HepG2 (cell line): ENCODE measurements at regions not wholly inside any gene's neighbourhood (a gene's known extent, or its start where the extent isn't known, plus 50 kb on each side); places are given as distances from the start of the nearest gene placed in this dataset.

Source experiments
- ATAC-seq: fragments of 200-7000 bp; cut with Tn5 transposase; 3 replicates; pipeline ENCODE4 v1.9.1; 2020; ENCODE audit warnings: mild to moderate bottlenecking, moderate library complexity
- BruUV-seq: library from RNA; stranded (reverse); fragments of 400-500 nt; replicated peaks from 2 replicates; lab custom pipeline; 2021; lab: Mats Ljungman, UMichigan
- CTCF ChIA-PET: fragments of 300-600 bp; formaldehyde crosslinking; extraction: SDS; loops from one replicate; lab custom pipeline; 2021; ENCODE audit warnings: low total read pairs, inconsistent platforms, low intra/inter-chr PET ratio; lab: Yijun Ruan, JAX
- POLR2A ChIA-PET: fragments of 350-600 bp; sonication (Branson Sonifier 250); formaldehyde crosslinking; loops from one replicate; lab custom pipeline; 2020; ENCODE audit warnings: antibody characterized with exemption, inconsistent platforms; lab: Yijun Ruan, JAX
- DNase-seq: peaks from one replicate; pipeline ENCODE4 v3.0.0-alpha.2; 2015; ENCODE audit warnings: low spot score
- FAIRE-seq: peaks from 3 replicates; lab custom pipeline; 2011; peaks lifted over from hg19 to GRCh38; lab: Jason Lieb, UNC
- H2AFZ ChIP-seq: one replicate; pipeline ENCODE4 v1.6.1; 2011; ENCODE audit warnings: low read length, inconsistent platforms
- H3K27ac ChIP-seq: fragments of 300-600 bp; 3 replicates; pipeline ENCODE4 v1.8.0; 2011; ENCODE audit warnings: mixed run types, mild to moderate bottlenecking, mixed read lengths, low read length, inconsistent platforms; ENCODE audit not compliant: insufficient read depth; ENCODE audit errors: extremely low read length
- H3K27me3 ChIP-seq, 2 experiments: fragments of 200-600 bp in 1 of 2; 2 replicates in 1 of 2; 3 replicates in 1 of 2; pipeline versions ENCODE4 v1.6.0 to v1.8.0; 2011; ENCODE audit warnings: low read length in 2 of 2, mild to moderate bottlenecking in 2 of 2, moderate library complexity in 2 of 2, inconsistent platforms in 1 of 2; ENCODE audit not compliant: insufficient read depth in 2 of 2, control insufficient read depth in 1 of 2
- H3K36me3 ChIP-seq, 2 experiments: fragments of 200-600 bp in 1 of 2; replicated peaks in 1 of 2; 2 replicates in 1 of 2; 3 replicates in 1 of 2; pipeline versions ENCODE4 v1.5.1 to v1.8.0; 2011; ENCODE audit warnings: low read length in 2 of 2, inconsistent platforms in 1 of 2; ENCODE audit not compliant: insufficient read depth in 2 of 2, control insufficient read depth in 1 of 2
- H3K4me1 ChIP-seq: 2 replicates; pipeline ENCODE4 v1.5.1; 2012; ENCODE audit warnings: low read length, inconsistent platforms; ENCODE audit not compliant: insufficient read depth
- H3K4me2 ChIP-seq: 2 replicates; pipeline ENCODE4 v1.6.0; 2011; ENCODE audit warnings: low read depth, low read length, inconsistent platforms
- H3K4me3 ChIP-seq, 3 experiments: fragments of 200-600 bp in 1 of 3; sonication (generic), shearing (Covaris generic) in 1 of 3; replicated peaks in 1 of 3; 2 replicates each; pipeline ENCODE4 v1.5.1; 2011 to 2016; ENCODE audit warnings: low read length in 3 of 3, inconsistent platforms in 2 of 3, low read depth in 2 of 3, mild to moderate bottlenecking in 2 of 3, control low read depth in 1 of 3, mixed read lengths in 1 of 3; ENCODE audit not compliant: insufficient read depth in 1 of 3
- H3K79me2 ChIP-seq: one replicate; pipeline ENCODE4 v1.6.1; 2011; ENCODE audit warnings: low read length, inconsistent platforms; ENCODE audit not compliant: insufficient read depth
- H3K9ac ChIP-seq: 2 replicates; pipeline ENCODE4 v1.6.0; 2011; ENCODE audit warnings: mild to moderate bottlenecking, low read depth, low read length, inconsistent platforms; ENCODE audit not compliant: insufficient read depth
- H3K9me3 ChIP-seq: 2 replicates; pipeline ENCODE4 v1.5.1; 2012; ENCODE audit warnings: mild to moderate bottlenecking, low read length
- H4K20me1 ChIP-seq: 2 replicates; pipeline ENCODE4 v1.6.0; 2011; ENCODE audit warnings: inconsistent platforms, mild to moderate bottlenecking, low read length, moderate library complexity; ENCODE audit not compliant: insufficient read depth
- HMG20A ChIP-seq: IDR thresholded peaks from 2 replicates; pipeline ENCODE4 v1.6.1; 2016; ENCODE audit warnings: borderline replicate concordance
- HNRNPK ChIP-seq: fragments of 200-400 bp; formaldehyde crosslinking; IDR thresholded peaks from 2 replicates; pipeline ENCODE4 v1.6.1; 2018; ENCODE audit warnings: low read length, low read depth, moderate library complexity, mild to moderate bottlenecking; ENCODE audit not compliant: poor library complexity, severe bottlenecking
- MTF2 ChIP-seq: sonication (generic); formaldehyde crosslinking; IDR thresholded peaks from 2 replicates; pipeline ENCODE4 v1.5.0; 2020; ENCODE audit warnings: missing genetic modification reagents, borderline replicate concordance
- NR3C1 ChIP-seq: sonication (generic); formaldehyde crosslinking; IDR thresholded peaks from 2 replicates; pipeline ENCODE4 v1.4.0; 2020; ENCODE audit warnings: missing genetic modification reagents
- PITX1 ChIP-seq: sonication (generic); formaldehyde crosslinking; IDR thresholded peaks from 2 replicates; pipeline ENCODE4 v1.5.1; 2020; ENCODE audit warnings: mild to moderate bottlenecking, missing genetic modification reagents
- POGK ChIP-seq: sonication (generic); formaldehyde crosslinking; conservative IDR thresholded peaks from 2 replicates; pipeline ENCODE4 v1.8.0; 2022; ENCODE audit warnings: mild to moderate bottlenecking, moderate library complexity, missing genetic modification reagents
- TBP ChIP-seq: sonication (generic); formaldehyde crosslinking; IDR thresholded peaks from 2 replicates; pipeline ENCODE4 v1.5.0; 2020; ENCODE audit warnings: missing genetic modification reagents
- TCF12 ChIP-seq, 2 experiments: fragments of 450-650 bp in 1 of 2; sonication (generic) in 1 of 2; formaldehyde crosslinking in 1 of 2; IDR thresholded peaks; 2 replicates each; pipeline versions ENCODE4 v1.6.1 to v1.8.0; 2017 to 2022; ENCODE audit warnings: antibody characterized with exemption in 1 of 2, mild to moderate bottlenecking in 1 of 2, missing genetic modification reagents in 1 of 2, moderate library complexity in 1 of 2
- ZC3H13 ChIP-seq: sonication (generic); formaldehyde crosslinking; IDR thresholded peaks from 2 replicates; pipeline ENCODE4 v1.8.1; 2023; ENCODE audit warnings: mild to moderate bottlenecking, missing genetic modification reagents, moderate library complexity
- ZKSCAN1 ChIP-seq: fragments of 150-350 bp; IDR thresholded peaks from 2 replicates; pipeline ENCODE4 v1.6.1; 2014; ENCODE audit warnings: low read length
- ZNF142 ChIP-seq: sonication (generic); formaldehyde crosslinking; IDR thresholded peaks from 2 replicates; pipeline ENCODE4 v1.4.0; 2020; ENCODE audit warnings: missing genetic modification reagents
- ZNF24 ChIP-seq: fragments of 450-650 bp; IDR thresholded peaks from 2 replicates; pipeline ENCODE4 v1.6.1; 2017; ENCODE audit warnings: antibody characterized with exemption, mild to moderate bottlenecking
- ZNF577 ChIP-seq: sonication (generic); formaldehyde crosslinking; IDR thresholded peaks from 2 replicates; pipeline ENCODE4 v1.4.0; 2020; ENCODE audit warnings: mild to moderate bottlenecking, low read depth, missing genetic modification reagents, borderline replicate concordance
- WGBS: methylation state at CpG from one replicate; pipeline ENCODE4 v1.1.6; 2017; ENCODE audit warnings: low lambda C conversion rate; 5-methylcytosine and 5-hydroxymethylcytosine counted together
- in situ Hi-C: cut with HindIII; loops from 2 replicates; pipeline ENCODE4 v1.10.0; 2017; ENCODE audit warnings: low pct_unique_long_range_greater_than_20kb; ENCODE audit not compliant: extremely low pct_ligation_motif_present
- intact Hi-C: fragments of 100-400 bp; cut with micrococcal nuclease; formaldehyde crosslinking; loops from one replicate; pipeline ENCODE4 v1.10.0; 2022; ENCODE audit not compliant: unreplicated experiment

GRCh38 chr9:118108971-118109370, 404.8 kb downstream of the TLR4 start:
- no peak overlapping the region for H2AFZ ChIP-seq
- no peak overlapping the region for H3K4me3 ChIP-seq
- H3K4me2 ChIP-seq, result no peak overlapping the region
- H3K9ac ChIP-seq, result no peak overlapping the region
- no peaks in the 10 kb centered on the region for H3K4me1 ChIP-seq
- no TSS peak for BruUV-seq
- 40% methylated on average over 1 of the region's 1 CpG for WGBS
- no peaks in the 10 kb centered on the region for H4K20me1 ChIP-seq
- POLR2A ChIA-PET, result no interaction called here
- FAIRE-seq (no peak), DNase-seq (no peak), ATAC-seq (no peak)
- intact Hi-C loops, result no loop called here
- no peak for TF ChIP-seq TCF12 (IDR thresholded peaks at IDR 0.05)
- no peak for TF ChIP-seq TCF12 (CRISPR knock-in tag; IDR thresholded peaks at IDR 0.05)
- TF ChIP-seq MTF2, result no peak
- TF ChIP-seq ZC3H13 (CRISPR knock-in tag), result no peak
- no peak for TF ChIP-seq ZNF24
- no peak for TF ChIP-seq POGK (CRISPR knock-in tag)
- no peak for TF ChIP-seq NR3C1 (CRISPR knock-in tag)
- H3K36me3 ChIP-seq, result no peaks in the 10 kb centered on the region
- CTCF ChIA-PET, result no interaction called here
- peaks cover 78% of the 10 kb centered on the region for H3K9me3 ChIP-seq
- no peaks in the 10 kb centered on the region for H3K79me2 ChIP-seq
- in situ Hi-C loops, result no loop called here
- no peaks in the 10 kb centered on the region for H3K27me3 ChIP-seq
- H3K27ac ChIP-seq, result no peak overlapping the region

GRCh38 chr9:118109542-118109941, 405.3 kb downstream of the TLR4 start:
- no TSS peak for BruUV-seq
- CTCF ChIA-PET, result no interaction called here
- Histone ChIP-seq H3K36me3 (no peaks in the 10 kb centered on the region), H3K9ac (no peak overlapping the region), H3K4me3 (no peak overlapping the region), H3K27ac (no peak overlapping the region), H3K27me3 (no peaks in the 10 kb centered on the region), H3K9me3 (peaks cover 72% of the 10 kb centered on the region), H3K4me1 (no peaks in the 10 kb centered on the region), H2AFZ (no peak overlapping the region), H3K79me2 (no peaks in the 10 kb centered on the region), H4K20me1 (no peaks in the 10 kb centered on the region), H3K4me2 (no peak overlapping the region)
- in situ Hi-C loops, result no loop called here
- intact Hi-C loops, result no loop called here
- DNase-seq, result no peak
- POLR2A ChIA-PET, result no interaction called here
- no peak for ATAC-seq
- no peak for FAIRE-seq
- WGBS, result 1% methylated on average over 3 of the region's 3 CpGs
- TF ChIP-seq HMG20A (CRISPR knock-in tag) (no peak), HNRNPK (no peak), TBP (CRISPR knock-in tag) (no peak), ZNF142 (CRISPR knock-in tag) (no peak), ZNF577 (CRISPR knock-in tag) (no peak), PITX1 (CRISPR knock-in tag) (no peak), ZKSCAN1 (no peak)
